ENCODE measurements at regions not wholly inside any gene's neighbourhood (a gene's known extent, or its start where the extent isn't known, plus 50 kb on each side); places are given as distances from the start of the nearest gene placed in this dataset.

DNA sequence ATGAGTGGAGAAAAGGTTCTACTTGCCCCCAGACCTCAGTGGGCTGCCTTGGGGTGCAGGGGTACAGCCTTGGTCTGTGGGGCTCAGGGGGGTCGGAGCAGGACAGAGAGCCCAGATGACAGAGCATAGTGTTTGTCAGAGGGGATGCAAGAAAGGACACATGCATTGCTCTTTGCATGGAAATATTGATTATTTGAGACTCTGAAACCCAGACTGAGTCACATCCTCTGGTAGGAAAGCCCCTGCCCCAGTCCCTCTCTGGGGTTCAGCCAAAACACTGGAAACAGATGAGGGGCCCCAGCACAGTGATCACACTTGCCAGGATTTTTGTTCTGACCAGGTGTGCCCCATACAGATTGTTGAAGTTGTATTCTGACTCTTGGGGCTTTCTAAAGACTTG lies 1094.4 kb downstream of the BCL11B start:
- TF ChIP-seq CTCF (IDR thresholded peaks at IDR 0.05) (no peak), POLR2A (IDR thresholded peaks at IDR 0.05) (no peak), POLR2AphosphoS5 (IDR thresholded peaks at IDR 0.05) (no peak)

Data from prostate gland (tissue), 2 donors.